ENCODE measurements at regions not wholly inside any gene's neighbourhood (a gene's known extent, or its start where the extent isn't known, plus 50 kb on each side); places are given as distances from the start of the nearest gene placed in this dataset.

- ChIA-PET CTCF (interaction anchor here (1.3 kb wide), 1 partner anchor 29 kb away, joined by 4 read pairs; no protein-coding TSS in a partner anchor), POLR2A (no interaction called here)
- ATAC-seq (no peak), FAIRE-seq (no peak), DNase-seq (ENCODE audit: low read depth in 1 of 2, low spot score in 1 of 2) (no peak)
- no peak for TF ChIP-seq CEBPB (IDR thresholded peaks at IDR 0.05)
- TF ChIP-seq SMC3 (IDR thresholded peaks at IDR 0.05): no peak
- TF ChIP-seq EHF (CRISPR knock-in tag; IDR thresholded peaks at IDR 0.05): no peak
- no peak for TF ChIP-seq RFX5 (IDR thresholded peaks at IDR 0.05)
- H3K4me1 ChIP-seq: no peaks in the 10 kb centered on the region
- no peak overlapping the region for H3K27ac ChIP-seq
- no peak overlapping the region for H3K4me2 ChIP-seq
- WGBS (ENCODE audit: missing lambda C conversion rate): 39% methylated on average over 7 of the region's 7 CpGs
- no peak overlapping the region for H3K4me3 ChIP-seq
- H3K9me3 ChIP-seq: no peaks in the 10 kb centered on the region
Observed at GRCh38 chr6:157727629-157728182, 95.3 kb upstream of the SNX9 start.

DNA sequence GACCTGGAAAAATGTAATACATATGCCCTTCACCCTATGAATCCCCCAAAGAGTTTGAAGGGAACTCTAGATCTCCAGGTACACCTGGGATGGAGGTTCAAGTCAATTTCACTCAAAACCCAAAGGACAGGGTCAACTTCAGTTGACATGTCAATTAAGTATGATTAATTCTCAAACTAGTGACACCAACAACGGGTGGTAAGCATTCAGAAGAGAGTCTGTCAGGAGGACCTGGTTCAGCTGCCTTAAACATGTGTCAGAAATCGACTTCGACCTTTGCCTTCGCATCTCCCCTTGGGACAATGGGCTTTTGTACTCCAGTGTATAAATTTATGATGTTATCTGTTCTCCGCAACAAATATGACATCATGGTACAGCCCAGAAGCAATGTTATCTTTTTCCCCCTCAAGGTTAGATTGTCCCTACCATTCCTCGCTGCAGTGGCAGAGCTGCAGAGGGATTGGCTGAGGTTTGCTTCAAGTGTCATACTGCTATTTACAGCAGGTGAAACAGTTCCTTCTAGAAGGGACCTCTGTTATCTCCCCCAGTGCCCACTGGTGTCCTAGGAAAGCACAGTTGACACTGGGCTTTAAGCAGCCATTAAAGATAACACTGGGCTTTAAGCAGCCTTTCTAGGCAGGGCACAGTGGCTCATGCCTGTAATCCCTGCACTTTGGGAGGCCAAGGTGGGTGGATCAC is 94.7 kb upstream of the SNX9 start:
- no peak overlapping the region for H3K27ac ChIP-seq
- no peaks in the 10 kb centered on the region for H3K9me3 ChIP-seq
- DNase-seq (ENCODE audit: low read depth in 1 of 2, low spot score in 1 of 2) (no peak), FAIRE-seq (no peak), ATAC-seq (no peak)
- CTCF ChIA-PET: interaction anchor here (1.3 kb wide), 1 partner anchor 29 kb away, joined by 4 read pairs; no protein-coding TSS in a partner anchor
- H3K4me1 ChIP-seq: no peaks in the 10 kb centered on the region
- POLR2A ChIA-PET: no interaction called here
- H3K4me2 ChIP-seq: no peak overlapping the region
- 65% methylated on average over 6 of the region's 6 CpGs for WGBS (ENCODE audit: missing lambda C conversion rate)
- TF ChIP-seq, protein P1, sequence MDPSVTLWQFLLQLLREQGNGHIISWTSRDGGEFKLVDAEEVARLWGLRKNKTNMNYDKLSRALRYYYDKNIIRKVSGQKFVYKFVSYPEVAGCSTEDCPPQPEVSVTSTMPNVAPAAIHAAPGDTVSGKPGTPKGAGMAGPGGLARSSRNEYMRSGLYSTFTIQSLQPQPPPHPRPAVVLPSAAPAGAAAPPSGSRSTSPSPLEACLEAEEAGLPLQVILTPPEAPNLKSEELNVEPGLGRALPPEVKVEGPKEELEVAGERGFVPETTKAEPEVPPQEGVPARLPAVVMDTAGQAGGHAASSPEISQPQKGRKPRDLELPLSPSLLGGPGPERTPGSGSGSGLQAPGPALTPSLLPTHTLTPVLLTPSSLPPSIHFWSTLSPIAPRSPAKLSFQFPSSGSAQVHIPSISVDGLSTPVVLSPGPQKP (IDR thresholded peaks at IDR 0.05; ENCODE audit: low read depth, low read length): no peak
- TF ChIP-seq ESRRA (IDR thresholded peaks at IDR 0.05; ENCODE audit: borderline replicate concordance, low read length) (no peak), ZNF302 (CRISPR knock-in tag; IDR thresholded peaks at IDR 0.05) (no peak), NPAS2 (CRISPR knock-in tag; IDR thresholded peaks at IDR 0.05; ENCODE audit: borderline replicate concordance) (no peak), RAD21 (conservative IDR thresholded peaks at IDR 0.05 in 1 of 2, IDR thresholded peaks at IDR 0.05 in 1 of 2) (no peak)
- TF ChIP-seq, protein P2, sequence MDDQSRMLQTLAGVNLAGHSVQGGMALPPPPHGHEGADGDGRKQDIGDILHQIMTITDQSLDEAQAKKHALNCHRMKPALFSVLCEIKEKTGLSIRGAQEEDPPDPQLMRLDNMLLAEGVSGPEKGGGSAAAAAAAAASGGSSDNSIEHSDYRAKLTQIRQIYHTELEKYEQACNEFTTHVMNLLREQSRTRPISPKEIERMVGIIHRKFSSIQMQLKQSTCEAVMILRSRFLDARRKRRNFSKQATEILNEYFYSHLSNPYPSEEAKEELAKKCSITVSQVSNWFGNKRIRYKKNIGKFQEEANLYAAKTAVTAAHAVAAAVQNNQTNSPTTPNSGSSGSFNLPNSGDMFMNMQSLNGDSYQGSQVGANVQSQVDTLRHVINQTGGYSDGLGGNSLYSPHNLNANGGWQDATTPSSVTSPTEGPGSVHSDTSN (IDR thresholded peaks at IDR 0.05): no peak
- no peak overlapping the region for H3K4me3 ChIP-seq

GRCh38 chr6:157731221-157731620 is 91.8 kb upstream of the SNX9 start:
- WGBS (ENCODE audit: missing lambda C conversion rate): 74% methylated on average over 5 of the region's 5 CpGs
- POLR2A ChIA-PET: no interaction called here
- FAIRE-seq (no peak), ATAC-seq (no peak), DNase-seq (ENCODE audit: low read depth in 1 of 2, low spot score in 1 of 2) (no peak)
- Histone ChIP-seq H3K4me1 (no peaks in the 10 kb centered on the region), H3K9me3 (no peaks in the 10 kb centered on the region), H3K4me2 (no peak overlapping the region), H3K4me3 (no peak overlapping the region), H3K27ac (no peak overlapping the region)
- TF ChIP-seq KDM1A (IDR thresholded peaks at IDR 0.05; ENCODE audit: low read depth) (no peak), BHLHE40 (IDR thresholded peaks at IDR 0.05; ENCODE audit: low read depth, low read length) (no peak), HOXA7 (CRISPR knock-in tag; IDR thresholded peaks at IDR 0.05) (no peak), JUN (IDR thresholded peaks at IDR 0.05) (no peak), SMC3 (IDR thresholded peaks at IDR 0.05) (no peak), RCOR1 (IDR thresholded peaks at IDR 0.05; ENCODE audit: low read depth, low read length) (no peak), PHF8 (IDR thresholded peaks at IDR 0.05; ENCODE audit: borderline replicate concordance, low read depth) (no peak), POLR2A (IDR thresholded peaks at IDR 0.05; ENCODE audit: low read length) (no peak), RAD21 (conservative IDR thresholded peaks at IDR 0.05 in 1 of 2, IDR thresholded peaks at IDR 0.05 in 1 of 2) (no peak)
- TF ChIP-seq, protein P3, sequence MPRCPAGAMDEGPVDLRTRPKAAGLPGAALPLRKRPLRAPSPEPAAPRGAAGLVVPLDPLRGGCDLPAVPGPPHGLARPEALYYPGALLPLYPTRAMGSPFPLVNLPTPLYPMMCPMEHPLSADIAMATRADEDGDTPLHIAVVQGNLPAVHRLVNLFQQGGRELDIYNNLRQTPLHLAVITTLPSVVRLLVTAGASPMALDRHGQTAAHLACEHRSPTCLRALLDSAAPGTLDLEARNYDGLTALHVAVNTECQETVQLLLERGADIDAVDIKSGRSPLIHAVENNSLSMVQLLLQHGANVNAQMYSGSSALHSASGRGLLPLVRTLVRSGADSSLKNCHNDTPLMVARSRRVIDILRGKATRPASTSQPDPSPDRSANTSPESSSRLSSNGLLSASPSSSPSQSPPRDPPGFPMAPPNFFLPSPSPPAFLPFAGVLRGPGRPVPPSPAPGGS (IDR thresholded peaks at IDR 0.05): no peak
- TF ChIP-seq, protein P4, sequence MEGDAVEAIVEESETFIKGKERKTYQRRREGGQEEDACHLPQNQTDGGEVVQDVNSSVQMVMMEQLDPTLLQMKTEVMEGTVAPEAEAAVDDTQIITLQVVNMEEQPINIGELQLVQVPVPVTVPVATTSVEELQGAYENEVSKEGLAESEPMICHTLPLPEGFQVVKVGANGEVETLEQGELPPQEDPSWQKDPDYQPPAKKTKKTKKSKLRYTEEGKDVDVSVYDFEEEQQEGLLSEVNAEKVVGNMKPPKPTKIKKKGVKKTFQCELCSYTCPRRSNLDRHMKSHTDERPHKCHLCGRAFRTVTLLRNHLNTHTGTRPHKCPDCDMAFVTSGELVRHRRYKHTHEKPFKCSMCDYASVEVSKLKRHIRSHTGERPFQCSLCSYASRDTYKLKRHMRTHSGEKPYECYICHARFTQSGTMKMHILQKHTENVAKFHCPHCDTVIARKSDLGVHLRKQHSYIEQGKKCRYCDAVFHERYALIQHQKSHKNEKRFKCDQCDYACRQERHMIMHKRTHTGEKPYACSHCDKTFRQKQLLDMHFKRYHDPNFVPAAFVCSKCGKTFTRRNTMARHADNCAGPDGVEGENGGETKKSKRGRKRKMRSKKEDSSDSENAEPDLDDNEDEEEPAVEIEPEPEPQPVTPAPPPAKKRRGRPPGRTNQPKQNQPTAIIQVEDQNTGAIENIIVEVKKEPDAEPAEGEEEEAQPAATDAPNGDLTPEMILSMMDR (IDR thresholded peaks at IDR 0.05): no peak
- TF ChIP-seq, protein P5, sequence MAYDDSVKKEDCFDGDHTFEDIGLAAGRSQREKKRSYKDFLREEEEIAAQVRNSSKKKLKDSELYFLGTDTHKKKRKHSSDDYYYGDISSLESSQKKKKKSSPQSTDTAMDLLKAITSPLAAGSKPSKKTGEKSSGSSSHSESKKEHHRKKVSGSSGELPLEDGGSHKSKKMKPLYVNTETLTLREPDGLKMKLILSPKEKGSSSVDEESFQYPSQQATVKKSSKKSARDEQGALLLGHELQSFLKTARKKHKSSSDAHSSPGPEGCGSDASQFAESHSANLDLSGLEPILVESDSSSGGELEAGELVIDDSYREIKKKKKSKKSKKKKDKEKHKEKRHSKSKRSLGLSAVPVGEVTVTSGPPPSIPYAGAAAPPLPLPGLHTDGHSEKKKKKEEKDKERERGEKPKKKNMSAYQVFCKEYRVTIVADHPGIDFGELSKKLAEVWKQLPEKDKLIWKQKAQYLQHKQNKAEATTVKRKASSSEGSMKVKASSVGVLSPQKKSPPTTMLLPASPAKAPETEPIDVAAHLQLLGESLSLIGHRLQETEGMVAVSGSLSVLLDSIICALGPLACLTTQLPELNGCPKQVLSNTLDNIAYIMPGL (CRISPR knock-in tag; IDR thresholded peaks at IDR 0.05; ENCODE audit: borderline replicate concordance): no peak
- CTCF ChIA-PET: no interaction called here
